Stimulated activated CD4-positive, alpha-beta T cell treated with anti-CD3 and anti-CD28 coated beads, Interleukin-4, amount 100 ng/mL, for 1 hour (primary cell): ENCODE measurements at regions not wholly inside any gene's neighbourhood (a gene's known extent, or its start where the extent isn't known, plus 50 kb on each side); places are given as distances from the start of the nearest gene placed in this dataset.

Source experiments
- DNase-seq: peaks from one replicate; pipeline ENCODE4 v3.0.0-alpha.2; 2020

DNA sequence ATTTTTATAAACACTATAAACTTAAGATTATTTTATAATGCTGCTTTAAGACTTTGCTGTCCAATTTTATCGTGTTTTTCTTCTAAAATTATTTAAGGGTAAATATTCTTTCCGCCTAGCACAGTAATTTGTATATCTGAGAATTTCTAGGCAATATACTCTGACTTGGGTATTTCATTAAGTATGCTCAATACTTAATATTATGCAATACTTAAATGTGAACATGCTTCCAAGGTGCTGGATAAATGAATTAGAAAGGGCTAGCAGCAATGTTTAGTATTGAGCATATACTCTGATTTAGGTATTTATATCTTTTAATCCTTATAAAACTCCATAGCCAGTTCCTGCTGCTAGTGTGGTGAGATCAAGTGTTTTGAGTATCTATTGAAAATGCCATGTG, 60.3 kb upstream of the ANO3 start:
- no peak for DNase-seq

DNA sequence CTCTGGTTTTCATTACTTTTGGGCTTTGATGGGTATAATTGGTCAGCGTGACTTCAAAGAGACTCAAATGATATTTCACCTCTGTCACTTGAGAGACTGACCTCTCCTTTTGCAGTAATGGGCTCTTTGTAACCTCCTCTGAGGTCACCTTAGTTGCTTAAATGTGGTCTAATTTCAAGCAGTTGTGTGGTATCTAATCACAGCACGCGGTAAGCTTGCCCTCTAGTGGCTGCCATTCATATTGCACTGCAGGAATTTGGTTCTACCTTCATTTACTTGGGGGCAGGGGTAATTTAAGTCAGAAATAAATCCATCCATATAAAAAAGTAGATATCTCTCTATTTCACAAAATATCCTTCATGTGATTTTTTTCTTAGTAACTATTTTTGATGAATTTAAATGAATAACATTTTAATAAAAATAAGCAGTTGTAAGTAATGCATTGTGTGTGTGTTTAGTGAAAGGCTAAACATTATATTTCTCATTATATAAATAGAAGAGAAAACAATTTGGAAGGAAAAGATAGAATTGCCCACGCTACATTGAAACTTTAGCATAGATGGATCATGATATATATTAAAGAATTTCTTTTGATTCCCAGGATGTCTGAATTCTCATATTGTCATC, 55.0 kb upstream of the ANO3 start:
- peak; percentile 2 for DNase-seq

DNA sequence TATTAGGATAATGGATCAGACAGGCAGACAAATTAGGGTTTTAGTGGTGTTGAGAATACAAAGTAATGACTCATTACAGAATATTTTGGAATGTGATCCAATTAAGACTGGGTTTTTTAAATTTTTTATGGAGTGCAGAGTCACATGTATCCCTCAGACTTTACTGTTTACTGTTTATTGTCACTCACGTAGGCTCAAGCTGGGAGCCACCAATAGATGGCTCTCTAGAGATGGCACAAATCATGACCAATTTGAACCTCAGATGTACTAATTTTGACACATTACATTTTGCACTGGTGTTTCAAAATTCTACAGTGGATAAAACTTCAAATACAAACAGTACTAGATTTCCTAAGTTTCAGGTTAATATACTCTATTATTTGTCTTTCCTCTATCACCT, 53.6 kb upstream of the ANO3 start:
- DNase-seq = no peak
